Panc1 (cell line): ENCODE measurements at regions not wholly inside any gene's neighbourhood (a gene's known extent, or its start where the extent isn't known, plus 50 kb on each side); places are given as distances from the start of the nearest gene placed in this dataset.

Experiments
- ATAC-seq: fragments of 200-7000 bp; cut with Tn5 transposase; 2 replicates; pipeline ENCODE4 v1.9.1; 2020; ENCODE audit warnings: mild to moderate bottlenecking, moderate library complexity
- BruUV-seq: library from RNA; stranded (reverse); fragments of 400-500 nt; replicated peaks from 2 replicates; lab custom pipeline; 2021; lab: Mats Ljungman, UMichigan
- CTCF ChIA-PET: fragments of 300-600 bp; sonication (Branson Sonifier 250); formaldehyde crosslinking; loops from one replicate; lab custom pipeline; 2022; ENCODE audit warnings: antibody characterized with exemption; lab: Charles Lee
- POLR2A ChIA-PET: fragments of 300-600 bp; sonication (Branson Sonifier 250); formaldehyde crosslinking; loops from one replicate; lab custom pipeline; 2022; ENCODE audit warnings: antibody characterized with exemption; lab: Charles Lee
- DNase-seq: peaks from one replicate; pipeline ENCODE4 v3.0.0-alpha.2; 2010; ENCODE audit warnings: low read depth, low spot score
- H3K27ac ChIP-seq: 2 replicates; pipeline ENCODE4 v1.5.1; 2011; ENCODE audit warnings: mild to moderate bottlenecking, low read length, inconsistent platforms
- H3K27me3 ChIP-seq: fragments of 200-500 bp; sonication (Bioruptor generic); 2 replicates; pipeline ENCODE4 v1.6.0; 2014; ENCODE audit warnings: low read length, inconsistent platforms; ENCODE audit not compliant: control insufficient read depth, insufficient read depth
- H3K36me3 ChIP-seq: fragments of 200-500 bp; sonication (Bioruptor generic); 2 replicates; pipeline ENCODE4 v1.5.1; 2014; ENCODE audit warnings: inconsistent platforms, mild to moderate bottlenecking, low read length, moderate library complexity; ENCODE audit not compliant: control insufficient read depth, insufficient read depth
- H3K4me1 ChIP-seq: 2 replicates; pipeline ENCODE4 v1.5.1; 2011; ENCODE audit warnings: inconsistent platforms, mild to moderate bottlenecking, low read length, moderate library complexity; ENCODE audit not compliant: control insufficient read depth, insufficient read depth
- H3K4me3 ChIP-seq, 2 experiments: 2 replicates each; pipeline ENCODE4 v1.5.1; 2011 to 2012; ENCODE audit warnings: low read depth in 2 of 2, low read length in 2 of 2, mild to moderate bottlenecking in 2 of 2, inconsistent platforms in 1 of 2, moderate library complexity in 1 of 2
- H3K9me3 ChIP-seq: fragments of 200-500 bp; sonication (Bioruptor generic); 2 replicates; pipeline ENCODE4 v1.5.1; 2014; ENCODE audit warnings: low read depth, mild to moderate bottlenecking, inconsistent platforms, low read length, moderate library complexity; ENCODE audit not compliant: control insufficient read depth, insufficient read depth
- POLR2AphosphoS5 ChIP-seq: IDR thresholded peaks from 2 replicates; pipeline ENCODE4 v1.6.1; 2012; ENCODE audit warnings: mild to moderate bottlenecking, low read depth, low read length, moderate library complexity
- SIN3A ChIP-seq: IDR thresholded peaks from 2 replicates; pipeline ENCODE4 v1.6.1; 2012; ENCODE audit warnings: low read depth, mild to moderate bottlenecking, low read length, moderate library complexity, borderline replicate concordance; ENCODE audit not compliant: insufficient read depth
- TCF7L2 ChIP-seq: IDR thresholded peaks from 2 replicates; pipeline ENCODE4 v1.6.1; 2011; ENCODE audit warnings: mild to moderate bottlenecking, low read depth, low read length, inconsistent platforms
- in situ Hi-C: cut with HindIII; loops from 2 replicates; pipeline ENCODE4 v1.10.0; 2016; ENCODE audit warnings: low sequenced_read_pairs, low pct_unique_long_range_greater_than_20kb
- intact Hi-C: fragments of 100-400 bp; cut with micrococcal nuclease; formaldehyde crosslinking; loops from one replicate; pipeline ENCODE4 v1.10.0; 2022; ENCODE audit not compliant: unreplicated experiment
- TF ChIP-seq, protein P1 (sequence below): fragments of 450-650 bp; IDR thresholded peaks from 2 replicates; pipeline ENCODE4 v1.5.1; 2017; ENCODE audit warnings: mild to moderate bottlenecking
- TF ChIP-seq, protein P2 (sequence below), 2 experiments: IDR thresholded peaks; 2 replicates each; pipeline ENCODE4 v1.6.1; 2011 to 2012; ENCODE audit warnings: low read depth in 2 of 2, control low read depth in 1 of 2, low read length in 1 of 2, mild to moderate bottlenecking in 1 of 2, moderate library complexity in 1 of 2; ENCODE audit not compliant: insufficient read depth in 1 of 2

DNA sequence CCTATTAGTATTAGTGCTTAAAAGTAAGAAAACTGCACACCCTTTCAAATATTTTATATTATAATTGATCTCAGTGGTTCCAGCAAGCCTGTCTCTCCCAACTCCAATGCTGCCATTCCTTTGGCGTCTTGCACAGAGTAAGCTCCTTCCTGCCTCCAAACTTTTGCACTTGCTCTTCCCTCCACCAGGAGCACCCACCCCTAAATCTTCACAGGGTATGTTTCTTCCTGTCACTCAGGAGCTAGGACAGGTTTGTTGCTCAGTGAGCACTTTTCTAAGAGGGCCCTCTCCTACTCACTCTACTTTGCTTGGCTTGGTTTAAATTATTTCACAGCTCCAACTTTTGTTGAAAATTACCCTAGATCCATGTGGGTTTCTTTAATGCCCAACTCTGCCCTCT, 189.1 kb upstream of the ADRA1B start:
- Histone ChIP-seq H3K4me3 (no peak overlapping the region), H3K27me3 (no peaks in the 10 kb centered on the region), H3K9me3 (no peaks in the 10 kb centered on the region), H3K36me3 (no peaks in the 10 kb centered on the region), H3K4me1 (no peaks in the 10 kb centered on the region), H3K27ac (no peak overlapping the region)
- DNase-seq, result no peak
- no peak for ATAC-seq
- POLR2A ChIA-PET, result interaction anchor here (0.7 kb wide), 1 partner anchor 209 kb away, joined by 3 read pairs; no protein-coding TSS in a partner anchor
- CTCF ChIA-PET, result no interaction called here
- no peak for TF ChIP-seq POLR2AphosphoS5
- TF ChIP-seq, protein P1, sequence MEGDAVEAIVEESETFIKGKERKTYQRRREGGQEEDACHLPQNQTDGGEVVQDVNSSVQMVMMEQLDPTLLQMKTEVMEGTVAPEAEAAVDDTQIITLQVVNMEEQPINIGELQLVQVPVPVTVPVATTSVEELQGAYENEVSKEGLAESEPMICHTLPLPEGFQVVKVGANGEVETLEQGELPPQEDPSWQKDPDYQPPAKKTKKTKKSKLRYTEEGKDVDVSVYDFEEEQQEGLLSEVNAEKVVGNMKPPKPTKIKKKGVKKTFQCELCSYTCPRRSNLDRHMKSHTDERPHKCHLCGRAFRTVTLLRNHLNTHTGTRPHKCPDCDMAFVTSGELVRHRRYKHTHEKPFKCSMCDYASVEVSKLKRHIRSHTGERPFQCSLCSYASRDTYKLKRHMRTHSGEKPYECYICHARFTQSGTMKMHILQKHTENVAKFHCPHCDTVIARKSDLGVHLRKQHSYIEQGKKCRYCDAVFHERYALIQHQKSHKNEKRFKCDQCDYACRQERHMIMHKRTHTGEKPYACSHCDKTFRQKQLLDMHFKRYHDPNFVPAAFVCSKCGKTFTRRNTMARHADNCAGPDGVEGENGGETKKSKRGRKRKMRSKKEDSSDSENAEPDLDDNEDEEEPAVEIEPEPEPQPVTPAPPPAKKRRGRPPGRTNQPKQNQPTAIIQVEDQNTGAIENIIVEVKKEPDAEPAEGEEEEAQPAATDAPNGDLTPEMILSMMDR, result no peak
- no peak for TF ChIP-seq SIN3A
- TF ChIP-seq, protein P2, sequence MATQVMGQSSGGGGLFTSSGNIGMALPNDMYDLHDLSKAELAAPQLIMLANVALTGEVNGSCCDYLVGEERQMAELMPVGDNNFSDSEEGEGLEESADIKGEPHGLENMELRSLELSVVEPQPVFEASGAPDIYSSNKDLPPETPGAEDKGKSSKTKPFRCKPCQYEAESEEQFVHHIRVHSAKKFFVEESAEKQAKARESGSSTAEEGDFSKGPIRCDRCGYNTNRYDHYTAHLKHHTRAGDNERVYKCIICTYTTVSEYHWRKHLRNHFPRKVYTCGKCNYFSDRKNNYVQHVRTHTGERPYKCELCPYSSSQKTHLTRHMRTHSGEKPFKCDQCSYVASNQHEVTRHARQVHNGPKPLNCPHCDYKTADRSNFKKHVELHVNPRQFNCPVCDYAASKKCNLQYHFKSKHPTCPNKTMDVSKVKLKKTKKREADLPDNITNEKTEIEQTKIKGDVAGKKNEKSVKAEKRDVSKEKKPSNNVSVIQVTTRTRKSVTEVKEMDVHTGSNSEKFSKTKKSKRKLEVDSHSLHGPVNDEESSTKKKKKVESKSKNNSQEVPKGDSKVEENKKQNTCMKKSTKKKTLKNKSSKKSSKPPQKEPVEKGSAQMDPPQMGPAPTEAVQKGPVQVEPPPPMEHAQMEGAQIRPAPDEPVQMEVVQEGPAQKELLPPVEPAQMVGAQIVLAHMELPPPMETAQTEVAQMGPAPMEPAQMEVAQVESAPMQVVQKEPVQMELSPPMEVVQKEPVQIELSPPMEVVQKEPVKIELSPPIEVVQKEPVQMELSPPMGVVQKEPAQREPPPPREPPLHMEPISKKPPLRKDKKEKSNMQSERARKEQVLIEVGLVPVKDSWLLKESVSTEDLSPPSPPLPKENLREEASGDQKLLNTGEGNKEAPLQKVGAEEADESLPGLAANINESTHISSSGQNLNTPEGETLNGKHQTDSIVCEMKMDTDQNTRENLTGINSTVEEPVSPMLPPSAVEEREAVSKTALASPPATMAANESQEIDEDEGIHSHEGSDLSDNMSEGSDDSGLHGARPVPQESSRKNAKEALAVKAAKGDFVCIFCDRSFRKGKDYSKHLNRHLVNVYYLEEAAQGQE (IDR thresholded peaks at IDR 0.05; ENCODE audit: insufficient read depth in 1 of 2, low read depth in 2 of 2, low read length in 1 of 2), result no peak
- TF ChIP-seq TCF7L2, result no peak
- in situ Hi-C loops (no loop called here), intact Hi-C loops (no loop called here)
- BruUV-seq, result no TSS peak

DNA sequence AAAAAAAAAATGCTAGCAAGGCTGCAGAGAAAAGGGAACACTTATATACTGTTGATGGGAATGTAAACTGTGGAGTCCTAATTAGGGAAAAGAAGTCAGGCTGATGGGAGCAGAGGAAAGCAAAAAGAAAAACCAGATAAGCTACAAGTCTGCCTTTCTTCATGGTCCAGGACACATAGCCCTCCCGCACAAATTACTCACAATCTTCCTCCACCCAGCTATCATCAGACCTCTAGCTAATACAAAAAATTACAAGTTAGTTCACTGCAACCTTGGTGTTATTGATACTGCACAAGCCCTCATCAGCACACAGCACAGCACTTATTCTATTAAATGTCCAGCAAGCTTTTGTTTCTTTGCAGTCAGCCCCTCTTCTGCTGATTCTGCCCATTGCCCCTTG, 186.0 kb upstream of the ADRA1B start:
- no peak for DNase-seq
- intact Hi-C loops, result no loop called here
- TF ChIP-seq POLR2AphosphoS5 (no peak), SIN3A (no peak), TCF7L2 (no peak)
- TF ChIP-seq, protein P1, result no peak
- TF ChIP-seq, protein P2 (IDR thresholded peaks at IDR 0.05; ENCODE audit: insufficient read depth in 1 of 2, low read depth in 2 of 2, low read length in 1 of 2), result no peak
- in situ Hi-C loops, result no loop called here
- no peak overlapping the region for H3K4me3 ChIP-seq
- no peaks in the 10 kb centered on the region for H3K9me3 ChIP-seq
- no TSS peak for BruUV-seq
- no peaks in the 10 kb centered on the region for H3K36me3 ChIP-seq
- ChIA-PET POLR2A (no interaction called here), CTCF (interaction anchor here (0.5 kb wide), 1 partner anchor 39 kb away, joined by 8 read pairs; no protein-coding TSS in a partner anchor)
- no peaks in the 10 kb centered on the region for H3K4me1 ChIP-seq
- no peaks in the 10 kb centered on the region for H3K27me3 ChIP-seq
- no peak for ATAC-seq
- H3K27ac ChIP-seq, result no peak overlapping the region
